Epithelial cell of esophagus (primary cell): ENCODE measurements at regions not wholly inside any gene's neighbourhood (a gene's known extent, or its start where the extent isn't known, plus 50 kb on each side); places are given as distances from the start of the nearest gene placed in this dataset.

ENCODE experiments used
- DNase-seq: peaks from one replicate; pipeline ENCODE4 v3.0.0; 2010; ENCODE audit warnings: low read depth
- H3K4me3 ChIP-seq: 2 replicates; pipeline ENCODE4 v1.5.1; 2011; ENCODE audit warnings: mild to moderate bottlenecking, low read length, control low read depth
- CTCF ChIP-seq: IDR thresholded peaks from 2 replicates; pipeline ENCODE4 v1.5.1; 2011; ENCODE audit warnings: low read depth, mild to moderate bottlenecking, low read length, control low read depth, inconsistent platforms; ENCODE audit not compliant: insufficient read depth; ENCODE audit errors: missing control alignments

- DNase-seq: no peak
- no peak for TF ChIP-seq CTCF
- no peak overlapping the region for H3K4me3 ChIP-seq
Observed at GRCh38 chr3:181987736-181988135, 276.0 kb downstream of the SOX2 start.

- DNase-seq: no peak
- H3K4me3 ChIP-seq: no peak overlapping the region
- TF ChIP-seq CTCF: no peak
Observed at GRCh38 chr3:181998828-181999227, 287.1 kb downstream of the SOX2 start.

- no peak for TF ChIP-seq CTCF
- no peak overlapping the region for H3K4me3 ChIP-seq
Observed at GRCh38 chr3:181999314-181999713, 287.6 kb downstream of the SOX2 start.

GRCh38 chr3:182000447-182000846, 288.7 kb downstream of the SOX2 start:
- H3K4me3 ChIP-seq: no peak overlapping the region
- TF ChIP-seq CTCF: no peak
- DNase-seq: no peak

More at GRCh38 chr3:181999314-181999713, 287.6 kb downstream of the SOX2 start:
- DNase-seq: no peak

DNA sequence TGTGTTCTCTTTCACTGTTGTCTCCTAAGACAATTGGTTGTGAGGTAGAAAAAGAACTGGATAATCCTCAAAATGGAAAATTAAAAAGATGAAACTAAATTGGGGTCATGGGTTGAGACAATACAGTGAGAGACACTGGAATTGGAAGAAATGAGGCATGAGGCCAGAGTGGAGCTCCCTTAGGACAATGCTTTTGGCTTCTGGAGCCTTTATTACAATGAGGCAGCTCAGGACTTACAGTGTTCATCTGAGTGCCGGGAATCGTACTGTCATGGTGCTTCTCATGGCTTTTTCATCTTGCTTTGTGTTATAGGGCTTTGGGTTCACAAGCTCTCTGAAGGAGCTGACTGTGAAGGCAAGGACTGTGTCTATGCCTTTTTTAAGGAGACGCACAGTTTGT, 293.5 kb downstream of the SOX2 start:
- no peak overlapping the region for H3K4me3 ChIP-seq
- no peak for TF ChIP-seq CTCF
- DNase-seq: no peak

DNA sequence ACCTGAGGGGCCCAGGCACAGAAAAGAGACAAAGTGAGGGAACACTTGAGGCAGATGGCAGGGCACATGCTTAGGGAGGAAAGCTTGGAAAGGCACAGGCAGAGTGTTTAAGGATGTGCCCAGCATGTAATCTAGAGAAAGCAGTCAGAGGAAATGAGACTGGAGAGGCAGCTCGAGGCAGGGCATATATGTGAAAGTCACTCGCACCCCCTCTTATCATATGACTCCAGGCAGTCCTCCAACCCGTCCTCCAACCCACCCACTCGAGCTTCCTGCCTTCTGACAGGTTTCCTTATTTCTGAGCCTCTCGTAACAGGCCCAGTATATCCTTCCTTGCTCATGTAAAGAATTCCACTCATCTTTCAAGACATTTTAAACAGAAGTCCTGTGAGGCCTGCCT, 294.0 kb downstream of the SOX2 start:
- TF ChIP-seq CTCF: no peak
- no peak for DNase-seq
- H3K4me3 ChIP-seq: no peak overlapping the region

DNA sequence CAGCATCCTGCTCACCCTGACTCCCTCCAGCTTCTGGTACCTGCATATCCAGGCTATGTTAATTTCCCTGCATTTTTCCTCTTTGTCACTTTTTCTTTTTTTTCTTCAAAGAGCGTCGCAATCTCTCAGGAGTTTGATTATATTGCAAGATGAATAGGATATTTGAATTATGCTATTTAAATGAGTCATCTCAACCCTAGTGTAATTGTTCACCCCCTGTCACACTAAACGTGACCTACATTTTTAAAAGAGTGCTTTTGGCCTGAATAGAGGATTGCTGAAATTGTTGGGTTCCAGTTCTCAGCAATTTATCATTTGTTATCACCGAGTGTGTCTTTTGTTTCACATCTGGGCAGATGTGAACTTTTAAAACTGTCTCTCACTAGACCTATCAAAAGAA, 294.7 kb downstream of the SOX2 start:
- no peak overlapping the region for H3K4me3 ChIP-seq
- DNase-seq: no peak
- no peak for TF ChIP-seq CTCF
